Hepatocyte (in vitro differentiated cells): ENCODE measurements at regions not wholly inside any gene's neighbourhood (a gene's known extent, or its start where the extent isn't known, plus 50 kb on each side); places are given as distances from the start of the nearest gene placed in this dataset.

Experiments used
- DNase-seq: peaks from one replicate; pipeline ENCODE4 v3.0.0-alpha.2; 2016; ENCODE audit warnings: low spot score
- H2AFZ ChIP-seq: fragments of 200-600 bp; sonication (generic); 2 replicates; pipeline ENCODE4 v1.6.0; 2016; ENCODE audit warnings: antibody characterized with exemption, mild to moderate bottlenecking
- H3K27ac ChIP-seq: fragments of 200-600 bp; sonication (generic); 2 replicates; pipeline ENCODE4 v1.5.1; 2016; ENCODE audit warnings: mild to moderate bottlenecking
- H3K27me3 ChIP-seq: fragments of 200-600 bp; sonication (generic); 2 replicates; pipeline ENCODE4 v1.6.1; 2016
- H3K36me3 ChIP-seq: fragments of 200-600 bp; sonication (generic); replicated peaks from 2 replicates; pipeline ENCODE4 v1.5.1; 2016; ENCODE audit warnings: low read depth; ENCODE audit not compliant: insufficient read depth
- H3K4me1 ChIP-seq: fragments of 200-600 bp; sonication (generic); 2 replicates; pipeline ENCODE4 v1.5.1; 2016; ENCODE audit warnings: mild to moderate bottlenecking, moderate library complexity; ENCODE audit not compliant: insufficient read depth
- H3K4me2 ChIP-seq: fragments of 200-600 bp; sonication (generic); 2 replicates; pipeline ENCODE4 v1.6.0; 2016
- H3K4me3 ChIP-seq: fragments of 200-600 bp; sonication (generic); 2 replicates; pipeline ENCODE4 v1.5.1; 2016; ENCODE audit warnings: mild to moderate bottlenecking
- H3K79me2 ChIP-seq: fragments of 200-600 bp; sonication (generic); 2 replicates; pipeline ENCODE4 v1.6.0; 2017; ENCODE audit warnings: mild to moderate bottlenecking
- H3K9me2 ChIP-seq: fragments of 200-600 bp; sonication (generic); replicated peaks from 2 replicates; pipeline ENCODE4 v1.6.0; 2017; ENCODE audit warnings: mild to moderate bottlenecking; ENCODE audit not compliant: insufficient read depth
- H3K9me3 ChIP-seq: fragments of 200-600 bp; sonication (generic); 2 replicates; pipeline ENCODE4 v1.5.1; 2016; ENCODE audit warnings: low read depth, mild to moderate bottlenecking
- H4K20me1 ChIP-seq: fragments of 200-600 bp; sonication (generic); 2 replicates; pipeline ENCODE4 v1.6.0; 2016; ENCODE audit warnings: mild to moderate bottlenecking; ENCODE audit not compliant: insufficient read depth, poor library complexity, severe bottlenecking
- EZH2 ChIP-seq: fragments of 200-600 bp; sonication (generic); IDR thresholded peaks from 2 replicates; pipeline ENCODE4 v1.6.1; 2016; ENCODE audit warnings: antibody characterized with exemption, mild to moderate bottlenecking, borderline replicate concordance
- EZH2phosphoT487 ChIP-seq: fragments of 200-600 bp; sonication (generic); IDR thresholded peaks from one replicate; pipeline ENCODE4 v1.6.1; 2018; ENCODE audit warnings: antibody characterized with exemption, mild to moderate bottlenecking, low read depth, moderate library complexity; ENCODE audit not compliant: unreplicated experiment, severe bottlenecking
- WGBS: methylation state at CpG from one replicate; pipeline ENCODE4 v1.1.6; 2016; ENCODE audit warnings: low lambda C conversion rate; ENCODE audit errors: missing lambda C conversion rate; 5-methylcytosine and 5-hydroxymethylcytosine counted together
- TF ChIP-seq, protein P1 (sequence below): fragments of 200-600 bp; sonication (generic); IDR thresholded peaks from 2 replicates; pipeline ENCODE4 v1.5.1; 2016; ENCODE audit warnings: antibody characterized with exemption, mild to moderate bottlenecking; ENCODE audit not compliant: poor library complexity

GRCh38 chr6:15801912-15802311 lies 139.1 kb upstream of the DTNBP1 start:
- TF ChIP-seq EZH2phosphoT487 (no peak), EZH2 (no peak)
- TF ChIP-seq, protein P1, sequence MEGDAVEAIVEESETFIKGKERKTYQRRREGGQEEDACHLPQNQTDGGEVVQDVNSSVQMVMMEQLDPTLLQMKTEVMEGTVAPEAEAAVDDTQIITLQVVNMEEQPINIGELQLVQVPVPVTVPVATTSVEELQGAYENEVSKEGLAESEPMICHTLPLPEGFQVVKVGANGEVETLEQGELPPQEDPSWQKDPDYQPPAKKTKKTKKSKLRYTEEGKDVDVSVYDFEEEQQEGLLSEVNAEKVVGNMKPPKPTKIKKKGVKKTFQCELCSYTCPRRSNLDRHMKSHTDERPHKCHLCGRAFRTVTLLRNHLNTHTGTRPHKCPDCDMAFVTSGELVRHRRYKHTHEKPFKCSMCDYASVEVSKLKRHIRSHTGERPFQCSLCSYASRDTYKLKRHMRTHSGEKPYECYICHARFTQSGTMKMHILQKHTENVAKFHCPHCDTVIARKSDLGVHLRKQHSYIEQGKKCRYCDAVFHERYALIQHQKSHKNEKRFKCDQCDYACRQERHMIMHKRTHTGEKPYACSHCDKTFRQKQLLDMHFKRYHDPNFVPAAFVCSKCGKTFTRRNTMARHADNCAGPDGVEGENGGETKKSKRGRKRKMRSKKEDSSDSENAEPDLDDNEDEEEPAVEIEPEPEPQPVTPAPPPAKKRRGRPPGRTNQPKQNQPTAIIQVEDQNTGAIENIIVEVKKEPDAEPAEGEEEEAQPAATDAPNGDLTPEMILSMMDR: no peak
- 96% methylated on average over 7 of the region's 7 CpGs for WGBS
- Histone ChIP-seq H3K27ac (no peak overlapping the region), H4K20me1 (no peaks in the 10 kb centered on the region), H3K79me2 (no peaks in the 10 kb centered on the region), H3K27me3 (no peaks in the 10 kb centered on the region), H3K36me3 (no peaks in the 10 kb centered on the region), H3K4me2 (no peak overlapping the region), H3K9me2 (no peaks in the 10 kb centered on the region), H2AFZ (no peak overlapping the region), H3K4me3 (no peak overlapping the region), H3K9me3 (no peaks in the 10 kb centered on the region), H3K4me1 (no peaks in the 10 kb centered on the region)
- DNase-seq: no peak

GRCh38 chr6:15800841-15801617 lies 138.2 kb upstream of the DTNBP1 start:
- no peak for DNase-seq
- TF ChIP-seq EZH2phosphoT487: no peak
- TF ChIP-seq EZH2: no peak
- TF ChIP-seq, protein P1: no peak
- H3K4me1 ChIP-seq: no peaks in the 10 kb centered on the region
- no peak overlapping the region for H3K27ac ChIP-seq
- H3K79me2 ChIP-seq: no peaks in the 10 kb centered on the region
- H3K36me3 ChIP-seq: no peaks in the 10 kb centered on the region
- no peak overlapping the region for H3K4me2 ChIP-seq
- no peak overlapping the region for H2AFZ ChIP-seq
- no peaks in the 10 kb centered on the region for H3K9me2 ChIP-seq
- H3K27me3 ChIP-seq: no peaks in the 10 kb centered on the region
- H3K4me3 ChIP-seq: no peak overlapping the region
- H3K9me3 ChIP-seq: no peaks in the 10 kb centered on the region
- no peaks in the 10 kb centered on the region for H4K20me1 ChIP-seq
- 75% methylated on average over 11 of the region's 11 CpGs for WGBS

DNA sequence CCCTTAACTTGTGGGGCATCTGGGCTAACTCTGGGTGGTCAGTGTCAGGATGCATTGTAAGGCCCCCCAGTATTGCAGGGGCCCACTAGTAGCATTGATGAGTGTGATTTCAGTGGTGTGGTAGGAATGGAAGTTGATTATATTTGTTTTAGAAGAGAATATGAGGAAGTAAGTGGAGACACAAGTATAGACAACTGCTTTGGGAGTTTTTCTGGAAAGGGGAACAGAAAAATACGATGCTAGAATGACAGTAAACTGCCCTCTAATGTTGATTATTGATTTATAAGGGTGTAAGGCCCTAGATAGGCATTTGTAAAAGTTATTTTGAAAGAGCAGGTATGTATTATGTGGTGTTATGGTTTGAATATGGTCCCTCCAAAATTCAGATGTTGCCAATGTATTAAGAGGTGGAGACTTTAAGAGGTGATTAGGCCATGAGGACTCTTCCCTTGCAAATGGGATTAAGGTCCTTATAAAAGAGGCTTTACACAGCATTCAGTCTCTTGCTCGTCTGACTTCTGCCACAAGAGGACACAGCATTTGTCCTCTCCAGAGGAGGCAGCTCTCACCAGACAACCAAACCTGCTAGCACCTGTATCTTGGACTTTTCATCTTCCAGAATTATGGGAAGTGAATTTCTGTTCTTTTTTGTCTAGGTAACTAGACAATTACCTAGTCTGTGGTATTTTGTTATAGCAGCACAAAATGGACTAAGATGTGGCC lies 135.9 kb upstream of the DTNBP1 start:
- DNase-seq: no peak
- H3K27me3 ChIP-seq: no peaks in the 10 kb centered on the region
- no peak overlapping the region for H3K4me3 ChIP-seq
- H4K20me1 ChIP-seq: no peaks in the 10 kb centered on the region
- no peak overlapping the region for H2AFZ ChIP-seq
- H3K4me1 ChIP-seq: no peaks in the 10 kb centered on the region
- H3K4me2 ChIP-seq: no peak overlapping the region
- no peak overlapping the region for H3K27ac ChIP-seq
- no peak for TF ChIP-seq EZH2phosphoT487
- no peak for TF ChIP-seq EZH2
- TF ChIP-seq, protein P1: no peak
- no peaks in the 10 kb centered on the region for H3K9me3 ChIP-seq
- no peaks in the 10 kb centered on the region for H3K36me3 ChIP-seq
- 67% methylated on average over 2 of the region's 2 CpGs for WGBS
- no peaks in the 10 kb centered on the region for H3K9me2 ChIP-seq
- H3K79me2 ChIP-seq: no peaks in the 10 kb centered on the region
